BJ (cell line): ENCODE measurements at regions not wholly inside any gene's neighbourhood (a gene's known extent, or its start where the extent isn't known, plus 50 kb on each side); places are given as distances from the start of the nearest gene placed in this dataset.

ENCODE experiments used
- CTCF ChIA-PET: fragments of 350-600 bp; formaldehyde crosslinking; extraction: SDS; loops from one replicate; lab custom pipeline; 2021; ENCODE audit warnings: antibody characterized with exemption, inconsistent platforms; lab: Yijun Ruan, JAX
- POLR2A ChIA-PET: fragments of 300-600 bp; sonication (Branson Sonifier 250); formaldehyde crosslinking; extraction: SDS; loops from one replicate; lab custom pipeline; 2021; ENCODE audit warnings: antibody characterized with exemption; lab: Charles Lee
- DNase-seq: peaks from one replicate; pipeline ENCODE4 v3.0.0-alpha.2; 2011; ENCODE audit warnings: low read depth
- H3K27me3 ChIP-seq: 2 replicates; pipeline ENCODE4 v1.6.0; 2011; ENCODE audit warnings: low read length; ENCODE audit not compliant: control insufficient read depth, insufficient read depth
- H3K36me3 ChIP-seq: 2 replicates; pipeline ENCODE4 v1.5.1; 2011; ENCODE audit warnings: low read length; ENCODE audit not compliant: control insufficient read depth, insufficient read depth
- H3K4me3 ChIP-seq: 2 replicates; pipeline ENCODE4 v1.5.1; 2011; ENCODE audit warnings: low read depth, mild to moderate bottlenecking, control low read depth, low read length
- CTCF ChIP-seq: IDR thresholded peaks from 2 replicates; pipeline ENCODE4 v1.5.1; 2011; ENCODE audit warnings: low read depth, mild to moderate bottlenecking, control low read depth, inconsistent platforms, low read length, moderate library complexity; ENCODE audit not compliant: insufficient read depth

- Histone ChIP-seq H3K27me3 (peaks cover 4% of the 10 kb centered on the region), H3K4me3 (no peak overlapping the region), H3K36me3 (no peaks in the 10 kb centered on the region)
- ChIA-PET CTCF (no interaction called here), POLR2A (no interaction called here)
- no peak for TF ChIP-seq CTCF
- DNase-seq: no peak
Observed at GRCh38 chr10:113335592-113335991, 217.3 kb upstream of the HABP2 start.

DNA sequence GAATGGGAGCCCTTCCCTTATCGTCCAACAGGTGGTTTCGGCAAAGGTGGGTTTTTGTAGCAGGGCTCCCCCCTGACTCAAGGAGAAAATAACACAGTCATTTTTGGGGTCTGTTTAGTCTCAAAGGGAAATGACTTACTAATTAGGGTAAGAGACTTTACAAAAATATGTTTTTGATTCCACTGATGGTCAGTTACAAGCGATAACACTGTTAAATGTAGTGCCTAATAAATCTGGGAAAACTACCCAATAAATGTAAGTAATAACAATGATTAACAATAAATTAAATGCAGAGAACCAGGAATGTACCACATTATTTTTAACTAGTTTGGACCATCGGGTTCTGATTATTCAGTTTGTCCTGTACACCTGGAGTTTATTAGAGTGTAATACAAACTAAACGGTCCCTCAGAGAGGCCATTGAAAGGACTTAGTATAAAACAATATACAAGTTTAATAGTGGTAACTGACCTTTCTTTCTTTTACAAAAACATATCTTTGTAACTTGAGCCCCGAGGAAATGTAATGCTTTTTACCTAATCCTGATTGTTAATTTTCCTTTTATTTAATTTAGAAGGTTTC, 216.2 kb upstream of the HABP2 start:
- CTCF ChIA-PET: interaction anchor here (1.5 kb wide), 2 partner anchors 10 to 11 kb away, joined by 4 to 5 read pairs; no protein-coding TSS in a partner anchor
- POLR2A ChIA-PET: no interaction called here
- TF ChIP-seq CTCF: no peak
- Histone ChIP-seq H3K36me3 (no peaks in the 10 kb centered on the region), H3K4me3 (no peak overlapping the region), H3K27me3 (peaks cover 4% of the 10 kb centered on the region)
- no peak for DNase-seq

- no peak for TF ChIP-seq CTCF
Observed at GRCh38 chr10:113337142-113337541, 215.7 kb upstream of the HABP2 start.

DNA sequence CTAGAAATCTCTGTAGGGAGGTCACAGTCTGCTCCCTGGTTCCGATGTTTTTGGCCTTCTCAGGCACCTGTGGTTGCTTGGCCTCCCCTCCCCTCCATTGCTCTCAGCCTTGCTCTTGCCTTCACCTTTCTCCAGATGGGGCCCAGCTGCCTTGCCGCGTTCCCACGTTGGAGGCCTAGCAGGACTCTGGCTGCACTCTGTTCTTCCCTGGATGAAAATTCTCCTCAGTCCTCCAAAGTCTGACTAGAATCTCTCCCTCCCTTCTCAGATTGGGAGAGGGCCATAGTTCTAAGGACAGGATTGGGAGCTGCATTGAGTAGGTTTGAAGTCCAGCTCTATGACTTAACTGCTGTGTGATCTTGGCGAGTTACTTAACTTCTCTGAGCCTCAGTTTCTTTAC, 213.7 kb upstream of the HABP2 start:
- no peak for DNase-seq
- Histone ChIP-seq H3K27me3 (peaks cover 3% of the 10 kb centered on the region), H3K4me3 (no peak overlapping the region), H3K36me3 (no peaks in the 10 kb centered on the region)
- ChIA-PET CTCF (interaction anchor here (1.0 to 1.4 kb wide), 4 partner anchors 10 to 224 kb away, joined by 3 read pairs; no protein-coding TSS in a partner anchor), POLR2A (no interaction called here)
- TF ChIP-seq CTCF: no peak

More at GRCh38 chr10:113337142-113337541, 215.7 kb upstream of the HABP2 start:
- DNase-seq: no peak
- Histone ChIP-seq H3K36me3 (no peaks in the 10 kb centered on the region), H3K4me3 (no peak overlapping the region), H3K27me3 (peaks cover 4% of the 10 kb centered on the region)
- ChIA-PET POLR2A (no interaction called here), CTCF (interaction anchor here (1.5 kb wide), 2 partner anchors 10 kb away, joined by 4 to 5 read pairs; no protein-coding TSS in a partner anchor)

DNA sequence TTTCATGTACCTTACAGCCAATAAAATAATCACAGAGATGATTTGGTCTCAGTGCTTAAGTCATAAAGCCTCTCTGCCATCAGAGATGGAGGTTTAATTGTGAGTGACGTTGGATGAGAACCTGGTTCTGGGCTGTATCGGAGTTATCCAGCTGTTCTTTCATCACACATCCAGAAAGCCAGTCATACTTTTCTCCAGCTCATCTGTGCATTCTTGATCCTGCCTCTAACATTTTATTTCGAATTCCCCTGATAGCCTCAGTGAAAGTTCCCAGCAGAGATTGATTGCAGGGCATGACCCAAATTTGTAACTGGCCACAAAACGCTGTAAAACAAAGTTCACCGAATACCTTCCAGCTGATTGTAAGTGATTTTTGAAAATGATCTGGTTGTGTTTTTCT, 212.6 kb upstream of the HABP2 start:
- H3K27me3 ChIP-seq: peaks cover 4% of the 10 kb centered on the region
- DNase-seq: no peak
- no peak overlapping the region for H3K4me3 ChIP-seq
- TF ChIP-seq CTCF: no peak
- no peaks in the 10 kb centered on the region for H3K36me3 ChIP-seq
- ChIA-PET CTCF (no interaction called here), POLR2A (no interaction called here)
